CD4-positive, alpha-beta T cell treated with Interleukin-1 beta for 1 hour (primary cell): ENCODE measurements at regions not wholly inside any gene's neighbourhood (a gene's known extent, or its start where the extent isn't known, plus 50 kb on each side); places are given as distances from the start of the nearest gene placed in this dataset.

ENCODE experiments used
- DNase-seq, 2 donors: peaks; one replicate each; pipeline ENCODE4 v3.0.0-alpha.2; 2020 to 2022

GRCh38 chr9:1939926-1940368 is 75.2 kb upstream of the SMARCA2 start:
- peak; percentile 15 to 42 for DNase-seq

GRCh38 chr9:1941989-1942388 is 73.2 kb upstream of the SMARCA2 start:
- DNase-seq = no peak

GRCh38 chr9:1946526-1947283 is 68.4 kb upstream of the SMARCA2 start:
- DNase-seq = no peak

GRCh38 chr9:1947438-1947837 is 67.7 kb upstream of the SMARCA2 start:
- no peak for DNase-seq

- DNase-seq = no peak
These were observed 66.6 kb upstream of the SMARCA2 start for GRCh38 chr9:1948541-1948940.

GRCh38 chr9:1951446-1951845 is 63.7 kb upstream of the SMARCA2 start:
- no peak for DNase-seq

GRCh38 chr9:1952001-1952400 is 63.1 kb upstream of the SMARCA2 start:
- no peak for DNase-seq

GRCh38 chr9:1954238-1954637 is 60.9 kb upstream of the SMARCA2 start:
- no peak for DNase-seq

- DNase-seq = no peak
These were observed 58.2 kb upstream of the SMARCA2 start for GRCh38 chr9:1956958-1957357.

- DNase-seq = no peak
These were observed 57.3 kb upstream of the SMARCA2 start for GRCh38 chr9:1957856-1958255.

GRCh38 chr9:1959371-1959770 is 55.8 kb upstream of the SMARCA2 start:
- DNase-seq = no peak

GRCh38 chr9:1960342-1961042 is 54.7 kb upstream of the SMARCA2 start:
- no peak for DNase-seq

GRCh38 chr9:1962122-1962521 is 53.0 kb upstream of the SMARCA2 start:
- no peak for DNase-seq

GRCh38 chr9:1962588-1963106 is 52.5 kb upstream of the SMARCA2 start:
- no peak for DNase-seq

- no peak for DNase-seq
These were observed 51.1 kb upstream of the SMARCA2 start for GRCh38 chr9:1964093-1964492.
